WTC11 (cell line): ENCODE measurements at regions not wholly inside any gene's neighbourhood (a gene's known extent, or its start where the extent isn't known, plus 50 kb on each side); places are given as distances from the start of the nearest gene placed in this dataset.

ENCODE experiments used
- ATAC-seq: fragments of 200-7000 bp; cut with Tn5 transposase; 2 replicates; pipeline ENCODE4 v1.10.0; 2021; ENCODE audit warnings: mild to moderate bottlenecking, moderate library complexity
- CTCF ChIA-PET: fragments of 300-600 bp; sonication (Branson Sonifier 250); formaldehyde crosslinking; loops from one replicate; lab custom pipeline; 2021; ENCODE audit warnings: antibody characterized with exemption; lab: Charles Lee
- POLR2A ChIA-PET: fragments of 350-600 bp; sonication (Branson Sonifier 250); formaldehyde crosslinking; loops from one replicate; lab custom pipeline; 2021; ENCODE audit warnings: antibody characterized with exemption; lab: Charles Lee
- DNase-seq: peaks from one replicate; pipeline ENCODE4 v3.0.0; 2021; ENCODE audit warnings: low spot score
- H3K27ac Mint-ChIP-seq: 2 replicates; pipeline ENCODE4 v1.8.0; 2021; ENCODE audit warnings: mixed read lengths
- H3K27me3 Mint-ChIP-seq: 2 replicates; pipeline ENCODE4 v1.8.0; 2021; ENCODE audit warnings: low read depth, mild to moderate bottlenecking, moderate library complexity, mixed read lengths
- H3K36me3 Mint-ChIP-seq: 2 replicates; pipeline ENCODE4 v1.8.0; 2021; ENCODE audit warnings: mixed read lengths
- H3K4me1 Mint-ChIP-seq: 2 replicates; pipeline ENCODE4 v1.8.0; 2022; ENCODE audit warnings: mixed read lengths
- H3K4me3 Mint-ChIP-seq: 2 replicates; pipeline ENCODE4 v1.8.0; 2021; ENCODE audit warnings: mild to moderate bottlenecking, moderate library complexity, mixed read lengths
- H3K9me3 Mint-ChIP-seq: 2 replicates; pipeline ENCODE4 v1.8.0; 2021; ENCODE audit warnings: mixed read lengths
- ESRRA ChIP-seq: sonication (generic); formaldehyde crosslinking; IDR thresholded peaks from 2 replicates; pipeline ENCODE4 v1.8.1; 2022; ENCODE audit warnings: mild to moderate bottlenecking, missing genetic modification reagents, borderline replicate concordance
- FOXP1 ChIP-seq: sonication (generic); formaldehyde crosslinking; IDR thresholded peaks from 2 replicates; pipeline ENCODE4 v1.8.0; 2022; ENCODE audit warnings: missing genetic modification reagents, mild to moderate bottlenecking, moderate library complexity, borderline replicate concordance
- HMGA2 ChIP-seq: fragments of 250-450 bp; sonication (Bioruptor Pico); IDR thresholded peaks from 2 replicates; pipeline ENCODE4 v1.4.0; 2021; ENCODE audit warnings: mild to moderate bottlenecking, moderate library complexity
- IRF1 ChIP-seq: sonication (generic); formaldehyde crosslinking; IDR thresholded peaks from 2 replicates; pipeline ENCODE4 v1.8.0; 2023; ENCODE audit warnings: missing genetic modification reagents
- KAT7 ChIP-seq: sonication (generic); formaldehyde crosslinking; IDR thresholded peaks from 2 replicates; pipeline ENCODE4 v1.8.1; 2023; ENCODE audit warnings: missing genetic modification reagents, mild to moderate bottlenecking, borderline replicate concordance
- TEAD4 ChIP-seq: sonication (generic); formaldehyde crosslinking; IDR thresholded peaks from 2 replicates; pipeline ENCODE4 v1.8.0; 2022; ENCODE audit warnings: mild to moderate bottlenecking, missing genetic modification reagents
- USF1 ChIP-seq: sonication (generic); formaldehyde crosslinking; IDR thresholded peaks from 2 replicates; pipeline ENCODE4 v1.8.0; 2022; ENCODE audit warnings: mild to moderate bottlenecking, missing genetic modification reagents
- ZNF396 ChIP-seq: fragments of 250-450 bp; sonication (Bioruptor Pico); IDR thresholded peaks from 2 replicates; pipeline ENCODE4 v1.8.0; 2021; ENCODE audit warnings: mild to moderate bottlenecking, moderate library complexity, borderline replicate concordance
- TF ChIP-seq, protein P1 (sequence below): sonication (generic); formaldehyde crosslinking; IDR thresholded peaks from 2 replicates; pipeline ENCODE4 v1.8.1; 2023; ENCODE audit warnings: mild to moderate bottlenecking, moderate library complexity, missing genetic modification reagents
- TF ChIP-seq, protein P2 (sequence below): fragments of 200-600 bp; IDR thresholded peaks from 2 replicates; pipeline ENCODE4 v1.8.0; 2022; ENCODE audit warnings: antibody characterized with exemption
- TF ChIP-seq, protein P3 (sequence below): fragments of 250-450 bp; sonication (Bioruptor Pico); conservative IDR thresholded peaks from 2 replicates; pipeline ENCODE4 v1.9.0; 2021; ENCODE audit warnings: mild to moderate bottlenecking

DNA sequence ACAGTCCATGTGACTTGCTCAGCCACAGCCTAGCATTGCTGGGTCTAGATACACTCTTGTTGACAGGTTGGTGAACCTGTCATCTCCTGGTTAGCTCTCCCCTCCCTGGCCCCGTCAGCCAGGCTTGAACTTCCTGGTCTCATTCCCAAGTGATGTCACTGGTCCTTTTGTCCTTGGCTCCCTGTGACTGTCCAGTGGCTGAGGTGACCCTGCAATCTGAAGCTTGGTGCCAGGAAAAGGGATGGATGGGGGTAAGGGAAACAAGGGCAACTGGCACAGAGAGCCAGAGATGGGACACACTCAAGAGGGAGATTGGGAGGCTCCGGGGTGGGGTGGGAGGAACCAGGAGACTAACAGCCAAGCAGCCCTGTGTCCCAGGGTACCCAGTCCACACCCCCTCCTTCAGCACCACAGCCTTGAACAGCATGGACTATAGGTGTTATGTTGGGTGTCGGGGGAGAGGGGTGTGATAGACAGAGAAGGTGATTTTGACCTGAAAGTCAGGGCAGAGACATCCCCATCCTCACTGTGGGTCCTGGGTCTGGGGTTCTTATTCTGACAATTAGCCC lies 63.8 kb upstream of the THY1 start:
- no peaks in the 10 kb centered on the region for H3K36me3 Mint-ChIP-seq
- no peak overlapping the region for H3K27ac Mint-ChIP-seq
- H3K9me3 Mint-ChIP-seq = no peaks in the 10 kb centered on the region
- ATAC-seq = no peak
- ChIA-PET POLR2A (no interaction called here), CTCF (interaction anchor here (0.9 to 1.2 kb wide), 4 partner anchors 47 to 621 kb away, joined by 4 to 6 read pairs (median 4); partner anchors contain the start of gene NECTIN1)
- peaks cover 6% of the 10 kb centered on the region for H3K27me3 Mint-ChIP-seq
- H3K4me1 Mint-ChIP-seq = peaks cover 17% of the 10 kb centered on the region
- no peak overlapping the region for H3K4me3 Mint-ChIP-seq
- no peak for DNase-seq
- no peak for TF ChIP-seq TEAD4 (CRISPR knock-in tag)

DNA sequence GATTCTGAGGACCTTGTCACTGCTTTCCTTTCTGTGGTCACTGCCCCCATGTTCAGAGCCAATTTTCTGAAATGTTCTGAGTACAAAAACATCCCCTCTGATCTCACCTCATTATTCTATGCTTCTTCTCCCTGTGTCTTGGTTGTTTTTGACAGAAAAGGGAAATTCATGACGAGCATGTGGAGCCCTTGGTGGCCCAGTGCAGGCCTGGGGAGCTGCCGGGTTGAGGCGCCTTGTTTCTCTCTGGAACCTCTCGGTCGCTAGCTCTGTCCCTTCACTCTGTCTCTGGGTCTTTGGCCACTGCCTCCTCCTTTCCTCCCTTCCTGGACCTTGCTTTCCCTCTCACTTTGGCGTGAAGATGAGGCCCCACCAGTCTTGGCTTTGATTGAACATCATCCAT lies 63.0 kb upstream of the THY1 start:
- H3K4me3 Mint-ChIP-seq = no peak overlapping the region
- TF ChIP-seq IRF1 (CRISPR knock-in tag) = no peak
- TF ChIP-seq ZNF396 (CRISPR knock-in tag) = no peak
- no peak for TF ChIP-seq HMGA2
- no peak for TF ChIP-seq KAT7 (CRISPR knock-in tag)
- TF ChIP-seq, protein P1, sequence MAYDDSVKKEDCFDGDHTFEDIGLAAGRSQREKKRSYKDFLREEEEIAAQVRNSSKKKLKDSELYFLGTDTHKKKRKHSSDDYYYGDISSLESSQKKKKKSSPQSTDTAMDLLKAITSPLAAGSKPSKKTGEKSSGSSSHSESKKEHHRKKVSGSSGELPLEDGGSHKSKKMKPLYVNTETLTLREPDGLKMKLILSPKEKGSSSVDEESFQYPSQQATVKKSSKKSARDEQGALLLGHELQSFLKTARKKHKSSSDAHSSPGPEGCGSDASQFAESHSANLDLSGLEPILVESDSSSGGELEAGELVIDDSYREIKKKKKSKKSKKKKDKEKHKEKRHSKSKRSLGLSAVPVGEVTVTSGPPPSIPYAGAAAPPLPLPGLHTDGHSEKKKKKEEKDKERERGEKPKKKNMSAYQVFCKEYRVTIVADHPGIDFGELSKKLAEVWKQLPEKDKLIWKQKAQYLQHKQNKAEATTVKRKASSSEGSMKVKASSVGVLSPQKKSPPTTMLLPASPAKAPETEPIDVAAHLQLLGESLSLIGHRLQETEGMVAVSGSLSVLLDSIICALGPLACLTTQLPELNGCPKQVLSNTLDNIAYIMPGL (CRISPR knock-in tag) = no peak
- no peak for TF ChIP-seq FOXP1 (CRISPR knock-in tag)
- no peak for TF ChIP-seq ESRRA (CRISPR knock-in tag)
- peaks cover 15% of the 10 kb centered on the region for H3K4me1 Mint-ChIP-seq
- H3K9me3 Mint-ChIP-seq = no peaks in the 10 kb centered on the region
- ChIA-PET POLR2A (no interaction called here), CTCF (interaction anchor here (0.9 to 1.2 kb wide), 4 partner anchors 48 to 622 kb away, joined by 4 to 6 read pairs (median 4); partner anchors contain the start of gene NECTIN1)
- no peaks in the 10 kb centered on the region for H3K36me3 Mint-ChIP-seq
- peak; percentile 17; the same call in 1 of the 2 replicates for ATAC-seq
- DNase-seq = no peak
- peaks cover 12% of the 10 kb centered on the region for H3K27me3 Mint-ChIP-seq
- no peak overlapping the region for H3K27ac Mint-ChIP-seq

DNA sequence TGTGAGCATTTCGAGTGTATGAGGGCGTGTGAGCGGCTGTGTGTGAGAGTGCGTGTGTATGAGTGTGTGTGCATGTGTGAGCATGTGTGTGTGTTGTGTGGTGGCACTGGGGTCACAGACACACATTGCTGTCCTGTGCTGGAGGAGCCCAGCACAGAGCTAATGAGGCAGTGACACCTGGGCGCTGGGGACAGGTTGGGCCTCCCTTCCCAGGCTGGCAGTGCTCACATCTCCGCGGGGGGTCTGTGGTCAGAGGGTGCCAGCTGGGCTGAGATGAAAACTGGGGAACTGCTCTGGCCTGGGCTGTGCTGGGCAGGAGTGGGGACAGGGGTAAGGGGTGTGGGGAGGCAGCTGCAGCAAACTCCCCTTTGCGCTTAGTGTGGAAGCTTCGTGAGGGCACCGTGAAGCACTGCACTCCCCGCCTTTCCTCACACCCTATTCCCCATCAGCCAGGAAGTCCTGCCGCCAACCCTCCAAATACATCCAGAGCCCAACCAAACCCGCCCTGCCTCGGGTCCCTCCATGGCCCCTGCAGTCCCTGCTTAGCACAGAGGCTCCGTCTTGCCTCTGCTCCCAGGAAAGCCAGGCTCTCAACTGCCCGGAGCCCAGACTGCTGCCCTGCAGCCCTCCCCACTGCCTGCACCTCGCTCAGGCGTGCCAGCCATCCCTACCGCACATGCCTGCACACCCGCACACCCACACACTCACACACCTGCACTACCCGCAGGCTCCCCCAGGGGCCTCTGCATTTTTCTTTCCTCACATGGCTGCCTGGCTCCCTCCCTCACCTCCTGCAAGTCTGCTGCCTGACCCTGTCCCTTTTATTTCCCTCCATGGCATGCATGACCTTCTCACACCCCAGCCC lies 62.0 kb upstream of the THY1 start:
- H3K27me3 Mint-ChIP-seq = peaks cover 13% of the 10 kb centered on the region
- no peaks in the 10 kb centered on the region for H3K9me3 Mint-ChIP-seq
- ChIA-PET POLR2A (no interaction called here), CTCF (interaction anchor here (0.6 to 3.3 kb wide), 6 partner anchors 29 to 653 kb away, joined by 3 to 16 read pairs (median 5); partner anchors contain the start of gene TRIM29)
- no peak overlapping the region for H3K4me3 Mint-ChIP-seq
- peaks cover 16% of the 10 kb centered on the region for H3K4me1 Mint-ChIP-seq
- DNase-seq (peak; percentile 64), ATAC-seq (peak; percentile 70)
- TF ChIP-seq, protein P2, sequence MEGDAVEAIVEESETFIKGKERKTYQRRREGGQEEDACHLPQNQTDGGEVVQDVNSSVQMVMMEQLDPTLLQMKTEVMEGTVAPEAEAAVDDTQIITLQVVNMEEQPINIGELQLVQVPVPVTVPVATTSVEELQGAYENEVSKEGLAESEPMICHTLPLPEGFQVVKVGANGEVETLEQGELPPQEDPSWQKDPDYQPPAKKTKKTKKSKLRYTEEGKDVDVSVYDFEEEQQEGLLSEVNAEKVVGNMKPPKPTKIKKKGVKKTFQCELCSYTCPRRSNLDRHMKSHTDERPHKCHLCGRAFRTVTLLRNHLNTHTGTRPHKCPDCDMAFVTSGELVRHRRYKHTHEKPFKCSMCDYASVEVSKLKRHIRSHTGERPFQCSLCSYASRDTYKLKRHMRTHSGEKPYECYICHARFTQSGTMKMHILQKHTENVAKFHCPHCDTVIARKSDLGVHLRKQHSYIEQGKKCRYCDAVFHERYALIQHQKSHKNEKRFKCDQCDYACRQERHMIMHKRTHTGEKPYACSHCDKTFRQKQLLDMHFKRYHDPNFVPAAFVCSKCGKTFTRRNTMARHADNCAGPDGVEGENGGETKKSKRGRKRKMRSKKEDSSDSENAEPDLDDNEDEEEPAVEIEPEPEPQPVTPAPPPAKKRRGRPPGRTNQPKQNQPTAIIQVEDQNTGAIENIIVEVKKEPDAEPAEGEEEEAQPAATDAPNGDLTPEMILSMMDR = peak; percentile 33
- TF ChIP-seq USF1 (CRISPR knock-in tag) = no peak
- TF ChIP-seq, protein P3, sequence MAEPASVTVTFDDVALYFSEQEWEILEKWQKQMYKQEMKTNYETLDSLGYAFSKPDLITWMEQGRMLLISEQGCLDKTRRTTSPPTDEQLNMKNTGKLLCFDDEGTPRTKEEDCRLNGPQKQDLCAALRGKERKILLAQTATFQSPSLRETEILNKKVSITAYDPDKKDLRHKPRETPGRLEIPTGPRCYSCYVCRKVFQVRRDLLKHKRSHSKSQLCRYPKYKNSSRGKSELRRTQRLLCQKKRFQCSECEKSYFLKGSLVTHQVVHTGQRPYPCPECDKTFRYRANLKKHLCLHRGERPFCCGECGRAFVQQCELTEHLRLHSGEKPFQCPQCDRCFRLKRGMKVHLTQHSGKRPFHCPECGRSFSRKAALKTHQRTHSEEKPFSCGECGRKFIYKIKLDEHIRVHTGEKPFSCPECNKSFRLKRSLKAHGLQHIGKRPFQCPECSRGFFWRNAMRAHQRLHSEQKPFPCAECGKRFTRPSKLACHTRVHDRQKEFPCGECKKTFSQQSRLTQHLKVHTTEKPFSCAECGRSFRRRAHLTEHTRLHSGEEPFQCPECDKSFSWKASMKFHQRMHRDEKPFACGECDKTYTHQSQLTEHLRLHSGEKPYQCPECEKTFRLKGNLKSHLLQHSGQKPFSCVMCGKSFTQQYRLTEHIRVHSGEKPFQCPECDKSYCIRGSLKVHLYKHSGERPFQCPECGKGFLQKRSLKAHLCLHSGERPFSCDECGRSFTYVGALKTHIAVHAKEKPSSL (CRISPR knock-in tag) = no peak
- no peaks in the 10 kb centered on the region for H3K36me3 Mint-ChIP-seq
- H3K27ac Mint-ChIP-seq = no peak overlapping the region
